ENCODE measurements at regions not wholly inside any gene's neighbourhood (a gene's known extent, or its start where the extent isn't known, plus 50 kb on each side); places are given as distances from the start of the nearest gene placed in this dataset.

DNA sequence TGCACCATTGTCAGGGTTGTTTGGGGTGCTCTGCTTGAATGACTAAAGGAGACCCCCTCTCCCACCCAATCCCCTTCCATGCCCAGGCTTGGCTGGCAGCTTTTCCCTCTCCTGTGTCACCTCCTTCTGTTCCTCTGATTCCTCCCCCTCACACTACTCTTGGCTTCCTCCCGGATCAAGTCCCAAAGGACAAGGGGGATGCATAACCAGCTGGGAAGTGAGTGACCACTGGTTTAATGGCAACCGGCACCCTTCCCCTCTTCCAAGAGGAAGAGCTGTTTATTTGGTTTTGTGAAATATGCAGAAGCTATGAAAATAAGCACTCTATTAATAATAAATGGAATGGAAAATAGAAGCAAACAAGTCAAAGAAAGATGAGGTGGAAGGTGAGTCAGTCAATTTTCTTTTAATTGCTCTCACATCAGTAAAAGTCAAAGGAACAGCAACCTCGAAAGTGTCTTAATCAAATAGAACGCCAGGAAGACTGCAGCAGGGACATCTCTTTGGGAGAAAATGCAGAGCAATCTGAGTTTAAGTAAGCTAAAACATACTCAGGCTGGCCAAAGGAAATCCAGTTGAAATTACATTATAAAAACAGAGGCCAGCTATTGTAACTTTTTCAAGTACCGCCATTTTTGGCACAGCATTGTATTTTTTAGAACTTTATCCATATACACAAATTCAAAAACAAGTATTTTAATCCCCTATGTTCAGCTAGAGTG, 322.5 kb downstream of the SIPA1L2 start:
- TF ChIP-seq GATA2 (IDR thresholded peaks at IDR 0.05; ENCODE audit: low read depth, low read length) (no peak), GATA3 (IDR thresholded peaks at IDR 0.05; ENCODE audit: low read depth, low read length) (no peak)

DNA sequence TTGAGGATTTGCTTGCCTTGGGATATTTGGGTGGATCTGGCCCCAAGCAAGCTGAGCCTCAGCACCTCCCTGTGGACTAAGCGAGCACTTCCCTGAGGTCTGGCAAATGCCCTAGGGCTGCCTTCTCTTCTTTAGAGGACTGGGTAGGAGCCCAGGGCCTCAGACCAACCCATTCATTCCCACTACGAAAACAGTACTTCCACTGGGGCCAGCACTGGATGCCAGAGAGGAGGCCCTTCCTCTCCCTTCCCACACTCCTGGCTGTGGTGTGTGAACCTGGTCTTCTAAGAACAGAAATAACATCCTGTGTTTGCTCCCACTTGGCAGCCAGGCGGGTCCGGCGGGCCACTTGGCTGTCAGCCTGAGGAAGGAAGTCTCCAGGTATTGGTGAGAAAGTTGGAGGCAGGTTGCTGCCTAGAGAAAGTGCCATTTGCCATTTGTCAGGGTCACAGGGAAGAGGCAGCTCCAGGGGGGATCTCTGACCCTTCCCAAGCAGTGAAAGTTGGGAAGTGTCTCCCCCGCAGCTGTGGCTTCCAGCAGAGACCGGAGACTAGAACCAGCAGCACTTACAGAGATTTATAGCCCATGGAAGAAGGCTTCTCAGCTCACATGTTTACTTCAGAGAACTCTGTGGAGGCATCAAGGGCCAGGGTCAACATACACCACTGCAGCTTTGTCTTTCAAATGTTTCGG, 323.5 kb downstream of the SIPA1L2 start:
- TF ChIP-seq GATA3 (IDR thresholded peaks at IDR 0.05; ENCODE audit: low read depth, low read length) (no peak), GATA2 (IDR thresholded peaks at IDR 0.05; ENCODE audit: low read depth, low read length) (no peak)

DNA sequence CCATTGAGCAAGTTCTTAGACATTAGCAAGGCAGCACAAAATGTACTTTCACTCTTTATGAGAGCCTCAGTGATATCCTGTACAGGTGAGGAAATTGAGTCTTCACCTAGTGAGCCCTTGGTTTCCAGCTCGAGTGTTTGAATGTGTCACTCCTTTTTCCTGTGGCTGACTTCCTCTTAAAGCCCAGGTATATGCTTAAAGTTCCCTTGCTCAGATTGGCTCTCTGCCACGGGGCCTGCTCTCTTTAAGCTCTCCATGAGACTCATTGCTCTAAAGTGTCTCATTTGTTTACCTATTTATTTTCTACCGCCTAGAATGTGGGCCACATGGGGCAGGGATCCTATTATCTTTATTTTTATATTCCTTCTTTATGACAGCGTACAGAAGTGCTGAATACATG, 324.9 kb downstream of the SIPA1L2 start:
- TF ChIP-seq GATA2 (IDR thresholded peaks at IDR 0.05; ENCODE audit: low read depth, low read length) (no peak), GATA3 (IDR thresholded peaks at IDR 0.05; ENCODE audit: low read depth, low read length) (no peak)

DNA sequence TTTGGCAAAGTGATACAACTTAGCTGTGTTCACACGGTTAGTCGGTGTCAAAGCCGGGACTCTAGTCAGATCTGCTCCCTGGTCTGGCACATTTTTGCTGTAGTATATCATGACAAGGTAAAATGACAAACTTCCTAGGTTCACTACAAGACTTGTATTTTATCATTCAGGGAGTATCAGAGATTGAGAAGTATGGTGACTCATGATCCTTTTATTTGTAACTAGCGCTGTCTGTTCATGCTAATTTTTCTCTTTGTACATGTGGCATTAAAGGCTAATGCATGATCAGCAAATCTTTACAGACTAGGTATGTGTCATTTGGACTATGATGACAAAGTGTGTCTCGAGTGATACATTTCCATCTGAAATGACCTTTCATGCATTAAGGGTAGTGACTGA, 326.7 kb downstream of the SIPA1L2 start:
- TF ChIP-seq GATA3 (IDR thresholded peaks at IDR 0.05; ENCODE audit: low read depth, low read length) (no peak), GATA2 (IDR thresholded peaks at IDR 0.05; ENCODE audit: low read depth, low read length) (no peak)

DNA sequence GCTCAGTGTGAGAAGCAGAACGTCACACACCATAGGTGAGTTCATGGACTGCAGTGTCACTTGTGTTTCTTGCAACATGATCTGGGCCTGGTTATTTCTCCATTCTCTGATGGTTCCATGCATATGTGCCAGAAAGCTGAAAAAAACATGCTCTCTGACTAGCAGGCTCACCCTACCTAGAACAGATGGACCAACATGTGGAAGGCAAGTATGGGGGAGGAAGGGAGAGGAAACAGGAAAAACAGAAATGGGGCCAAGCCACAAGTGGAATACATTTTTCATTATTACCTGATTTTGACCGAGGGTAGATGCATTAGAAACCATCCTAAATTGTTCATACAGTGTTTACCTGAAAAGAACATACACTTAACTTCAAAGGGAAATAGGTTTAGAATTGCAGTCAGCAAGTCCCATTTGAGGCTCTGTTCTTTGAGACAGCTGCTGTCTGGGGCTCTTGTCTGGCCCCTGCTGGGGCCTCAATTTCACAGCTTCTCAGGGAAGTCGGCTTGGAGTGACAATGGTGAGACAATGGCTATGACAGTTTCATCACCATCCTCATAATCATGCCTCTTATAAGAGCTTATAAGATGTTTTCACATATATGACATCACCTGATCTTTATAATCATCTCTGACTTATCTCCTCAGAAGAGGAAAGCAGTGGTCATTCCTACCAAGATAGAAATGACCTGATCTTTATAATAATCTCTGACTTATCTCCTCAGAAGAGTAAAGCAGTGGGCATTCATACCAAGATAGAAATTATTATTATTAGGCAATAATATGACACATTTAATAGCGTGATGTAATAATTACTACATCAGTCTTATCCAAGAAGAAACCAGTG, 327.3 kb downstream of the SIPA1L2 start:
- no peak for TF ChIP-seq GATA2 (IDR thresholded peaks at IDR 0.05; ENCODE audit: low read depth, low read length)
- no peak for TF ChIP-seq GATA3 (IDR thresholded peaks at IDR 0.05; ENCODE audit: low read depth, low read length)

DNA sequence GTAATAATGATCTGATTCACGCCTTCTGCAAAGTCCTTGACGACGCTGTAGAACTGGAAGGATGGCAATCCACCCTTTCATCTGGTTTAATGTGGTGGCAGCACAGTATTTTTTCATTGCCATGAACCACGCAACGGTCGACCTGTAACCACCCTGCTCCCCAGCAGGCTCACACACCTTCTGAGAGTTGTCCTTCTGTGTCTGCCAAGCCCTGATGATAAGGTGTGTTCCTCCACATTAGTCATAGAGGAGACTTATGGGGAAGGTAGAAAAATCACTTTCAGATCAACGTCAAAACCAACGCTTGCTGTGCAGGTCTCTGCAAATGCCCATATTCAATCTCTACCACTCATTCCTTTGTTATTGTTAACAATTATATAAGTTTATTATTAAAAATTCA, 328.7 kb downstream of the SIPA1L2 start:
- TF ChIP-seq GATA3 (IDR thresholded peaks at IDR 0.05; ENCODE audit: low read depth, low read length) (no peak), GATA2 (IDR thresholded peaks at IDR 0.05; ENCODE audit: low read depth, low read length) (no peak)

DNA sequence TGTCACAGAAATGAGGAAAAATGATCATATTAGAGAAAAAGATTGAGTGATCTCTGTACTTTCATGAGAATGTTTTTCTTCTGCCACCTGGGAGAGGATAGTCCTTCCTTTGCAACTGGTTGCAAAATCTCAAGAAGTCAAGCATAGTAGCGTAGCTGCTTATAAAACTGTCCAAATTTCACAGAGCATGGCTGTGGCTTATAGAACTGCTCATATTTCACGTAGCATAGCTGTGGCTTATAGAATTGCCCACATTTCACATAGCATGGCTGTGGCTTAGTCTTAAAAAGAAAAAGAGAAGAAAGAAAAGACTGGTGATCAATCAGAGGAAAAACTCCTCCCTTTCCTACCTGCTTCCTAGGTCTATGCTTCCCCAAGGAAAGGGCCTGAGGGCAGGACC, 329.5 kb downstream of the SIPA1L2 start:
- no peak for TF ChIP-seq GATA3 (IDR thresholded peaks at IDR 0.05; ENCODE audit: low read depth, low read length)
- TF ChIP-seq GATA2 (IDR thresholded peaks at IDR 0.05; ENCODE audit: low read depth, low read length): no peak

DNA sequence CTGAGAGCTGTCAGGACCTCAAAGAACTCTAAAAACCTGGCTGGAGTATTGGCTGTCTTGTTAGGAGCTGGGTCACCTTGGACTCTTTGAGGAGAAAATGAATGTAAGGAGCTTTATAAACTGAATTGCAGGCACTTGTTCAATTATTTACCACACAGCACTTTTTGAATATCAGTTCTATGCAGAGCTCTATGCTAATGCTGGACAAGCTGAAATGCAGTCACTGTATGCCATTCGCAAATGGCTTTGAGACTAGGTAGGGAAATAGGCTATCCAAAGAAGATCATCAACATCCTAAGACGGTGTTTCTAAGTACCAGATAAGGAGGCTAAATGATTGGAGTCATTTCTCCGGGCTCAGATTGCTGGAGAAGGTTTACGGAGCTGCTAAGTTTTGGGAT, 333.5 kb downstream of the SIPA1L2 start:
- no peak for TF ChIP-seq GATA3 (IDR thresholded peaks at IDR 0.05; ENCODE audit: low read depth, low read length)

DNA sequence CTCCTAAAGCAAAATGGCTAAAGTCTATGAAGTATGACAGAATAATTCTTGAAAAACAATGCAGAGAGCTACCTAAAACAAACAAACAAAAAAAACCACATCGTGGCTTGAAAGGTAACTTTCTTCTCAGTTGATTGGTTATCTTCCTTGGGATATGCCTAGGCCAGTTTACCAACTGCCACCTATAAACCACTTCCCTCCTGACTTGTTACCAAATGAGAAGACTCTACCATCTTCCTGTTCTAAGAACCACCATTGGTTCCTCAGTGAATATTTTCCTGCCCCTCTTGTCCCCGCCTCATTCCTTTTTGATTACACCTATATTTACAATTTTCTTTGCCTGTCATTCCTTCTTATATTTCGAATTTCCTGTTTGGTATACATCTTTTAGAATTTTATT, 336.6 kb downstream of the SIPA1L2 start:
- no peak for TF ChIP-seq GATA3 (IDR thresholded peaks at IDR 0.05; ENCODE audit: low read depth, low read length)
- no peak for TF ChIP-seq GATA2 (IDR thresholded peaks at IDR 0.05; ENCODE audit: low read depth, low read length)

DNA sequence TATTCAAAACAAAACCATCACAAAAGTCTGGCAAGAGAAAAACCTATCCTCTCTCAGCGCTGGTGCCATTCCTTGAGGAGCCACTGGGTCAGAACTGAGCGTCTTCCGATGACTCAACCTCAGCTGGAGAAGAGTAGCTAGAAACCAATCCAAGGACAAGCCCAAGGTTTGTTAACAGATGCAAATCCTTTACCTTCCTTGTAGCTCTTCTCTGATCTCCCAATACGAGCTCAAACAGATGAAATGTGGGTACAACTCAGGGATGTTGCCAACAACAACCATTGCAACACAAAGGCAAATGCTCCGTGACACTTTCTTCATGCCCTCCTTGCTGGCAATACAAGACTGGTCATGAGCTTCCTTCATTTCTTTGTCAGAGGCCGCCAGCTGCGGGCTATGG, 337.1 kb downstream of the SIPA1L2 start:
- TF ChIP-seq GATA3 (IDR thresholded peaks at IDR 0.05; ENCODE audit: low read depth, low read length): no peak
- TF ChIP-seq GATA2 (IDR thresholded peaks at IDR 0.05; ENCODE audit: low read depth, low read length): no peak

DNA sequence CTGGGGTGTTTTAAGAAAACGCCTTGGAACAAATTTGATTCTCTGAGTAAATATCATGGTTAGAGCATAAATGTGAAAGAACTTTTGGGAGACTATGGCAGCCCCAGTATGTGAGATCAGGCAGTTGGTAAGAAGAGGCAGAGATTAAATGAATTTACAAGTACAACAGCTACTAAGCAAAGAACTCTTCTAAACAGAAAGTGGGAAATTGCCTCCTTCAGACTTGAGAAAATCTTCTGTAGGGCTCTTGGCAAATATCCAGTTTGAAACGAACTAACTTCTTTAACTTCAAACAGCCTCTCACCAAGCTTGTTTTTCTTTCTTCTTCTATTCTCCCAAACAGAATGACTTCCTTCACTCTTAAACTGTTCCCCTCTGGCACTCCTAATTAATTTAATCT, 337.7 kb downstream of the SIPA1L2 start:
- TF ChIP-seq GATA3 (IDR thresholded peaks at IDR 0.05; ENCODE audit: low read depth, low read length) (no peak), GATA2 (IDR thresholded peaks at IDR 0.05; ENCODE audit: low read depth, low read length) (no peak)

DNA sequence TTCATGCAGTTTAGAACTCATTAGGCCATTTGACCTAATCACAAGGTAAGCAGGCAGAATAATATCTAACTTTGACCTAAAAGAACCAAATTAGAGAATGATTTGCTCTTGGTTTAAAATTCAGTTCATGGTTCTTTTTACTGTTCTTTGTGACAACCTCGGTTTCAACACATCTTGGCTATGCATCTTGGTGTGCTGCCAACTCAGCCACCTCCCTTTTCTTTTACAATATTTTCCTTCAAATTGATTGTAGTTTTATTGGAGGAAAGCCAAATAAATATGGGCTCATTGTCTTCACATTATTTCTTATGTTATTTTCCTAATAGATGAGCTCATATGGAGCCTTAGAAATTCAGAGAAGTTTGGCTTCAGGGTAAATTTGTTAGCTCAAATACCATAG, 338.3 kb downstream of the SIPA1L2 start:
- TF ChIP-seq GATA3 (IDR thresholded peaks at IDR 0.05; ENCODE audit: low read depth, low read length) (no peak), GATA2 (IDR thresholded peaks at IDR 0.05; ENCODE audit: low read depth, low read length) (no peak)

DNA sequence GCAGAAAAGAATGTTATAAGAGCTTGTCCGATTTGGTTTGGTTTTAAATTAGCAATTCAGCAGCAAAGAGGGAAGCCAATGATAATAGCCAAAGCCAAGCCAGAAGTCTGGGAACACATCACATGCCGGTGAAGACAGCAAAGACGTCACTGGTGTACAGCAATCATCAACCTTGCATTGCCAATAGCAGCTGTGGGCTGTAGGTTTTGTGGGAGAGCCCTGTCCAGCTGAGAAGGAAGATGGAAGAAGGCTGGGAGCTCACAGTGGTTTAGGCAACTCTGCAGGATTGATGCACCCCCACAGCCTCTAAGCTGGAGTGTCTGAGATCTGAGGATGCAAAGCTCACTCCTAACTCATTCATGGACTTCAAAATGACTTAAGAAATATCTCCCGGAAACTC, 338.7 kb downstream of the SIPA1L2 start:
- TF ChIP-seq GATA3 (IDR thresholded peaks at IDR 0.05; ENCODE audit: low read depth, low read length) (no peak), GATA2 (IDR thresholded peaks at IDR 0.05; ENCODE audit: low read depth, low read length) (no peak)

DNA sequence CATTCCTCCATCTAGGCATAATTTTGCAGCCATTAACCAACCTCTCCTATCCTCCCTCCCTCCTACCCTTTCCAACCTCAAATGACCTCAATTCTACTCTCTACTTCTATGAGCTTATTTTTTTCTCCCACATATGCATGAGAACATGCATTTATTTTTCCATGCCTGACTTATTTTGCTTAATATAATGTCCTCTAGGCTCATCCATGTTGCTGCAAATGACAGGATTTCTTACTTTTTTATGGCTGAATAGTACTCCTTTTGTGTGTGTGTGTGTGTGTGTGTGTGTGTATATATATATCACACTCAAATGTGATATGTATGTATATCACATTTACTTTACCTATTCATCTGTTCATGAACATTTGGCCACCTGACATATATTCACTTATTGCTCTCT, 339.4 kb downstream of the SIPA1L2 start:
- TF ChIP-seq GATA2 (IDR thresholded peaks at IDR 0.05; ENCODE audit: low read depth, low read length): no peak
- TF ChIP-seq GATA3 (IDR thresholded peaks at IDR 0.05; ENCODE audit: low read depth, low read length): no peak

Measured in SH-SY5Y (cell line).